GM23248 (cell line): ENCODE measurements at regions not wholly inside any gene's neighbourhood (a gene's known extent, or its start where the extent isn't known, plus 50 kb on each side); places are given as distances from the start of the nearest gene placed in this dataset.
"Not testable (repeated sequence)": the region's sequence is repeated elsewhere in the genome, so short reads cannot be mapped to it uniquely, and the experiment has no call there.

Experiments
- EZH2 ChIP-seq: fragments of 200-600 bp; sonication (generic); IDR thresholded peaks from 2 replicates; pipeline ENCODE4 v1.6.1; 2018; ENCODE audit warnings: antibody characterized with exemption, mild to moderate bottlenecking; ENCODE audit not compliant: insufficient read depth, poor library complexity, severe bottlenecking
- EZH2phosphoT487 ChIP-seq: fragments of 200-600 bp; sonication (generic); IDR thresholded peaks from 2 replicates; pipeline ENCODE4 v1.6.1; 2018; ENCODE audit warnings: antibody characterized with exemption, moderate library complexity, mild to moderate bottlenecking, low read depth; ENCODE audit not compliant: insufficient read depth

- TF ChIP-seq EZH2, EZH2phosphoT487: not testable (repeated sequence)
These were observed 113.5 kb upstream of the FAM20C start for GRCh38 chr7:78862-79261.
